Activated CD8-positive, alpha-beta T cell treated with anti-CD3 and anti-CD28 coated beads for 36 hours (primary cell): ENCODE measurements at regions not wholly inside any gene's neighbourhood (a gene's known extent, or its start where the extent isn't known, plus 50 kb on each side); places are given as distances from the start of the nearest gene placed in this dataset.

Experiments used
- ATAC-seq: fragments of 200-7000 bp; cut with Tn5 transposase; one replicate; pipeline ENCODE4 v1.10.0; 2021; ENCODE audit warnings: mild to moderate bottlenecking, moderate library complexity
- CTCF ChIA-PET: fragments of 350-600 bp; sonication (Branson Sonifier 250); formaldehyde crosslinking; loops from one replicate; lab custom pipeline; 2021; ENCODE audit warnings: antibody characterized with exemption; lab: Charles Lee
- POLR2A ChIA-PET: fragments of 350-600 bp; sonication (Branson Sonifier 250); formaldehyde crosslinking; loops from one replicate; lab custom pipeline; 2021; ENCODE audit warnings: antibody characterized with exemption; lab: Charles Lee
- DNase-seq: peaks from one replicate; pipeline ENCODE4 v3.0.0-alpha.2; 2020
- H3K27ac Mint-ChIP-seq: one replicate; pipeline ENCODE4 v1.8.0; 2021; ENCODE audit warnings: mild to moderate bottlenecking, mixed read lengths
- H3K27me3 Mint-ChIP-seq: one replicate; pipeline ENCODE4 v1.8.0; 2021; ENCODE audit warnings: mixed read lengths
- H3K36me3 Mint-ChIP-seq: one replicate; pipeline ENCODE4 v1.8.0; 2021; ENCODE audit warnings: low read depth, mixed read lengths
- H3K4me1 Mint-ChIP-seq: one replicate; pipeline ENCODE4 v1.8.0; 2021; ENCODE audit warnings: low read depth, mixed read lengths
- H3K4me3 Mint-ChIP-seq: one replicate; pipeline ENCODE4 v1.8.0; 2021; ENCODE audit warnings: mild to moderate bottlenecking, moderate library complexity, mixed read lengths
- H3K9me3 Mint-ChIP-seq: one replicate; pipeline ENCODE4 v1.8.0; 2021; ENCODE audit warnings: mixed read lengths
- intact Hi-C: fragments of 100-400 bp; cut with micrococcal nuclease; formaldehyde crosslinking; loops from one replicate; pipeline ENCODE4 v1.10.0; 2022
- TF ChIP-seq, protein P1 (sequence below): fragments of 200-600 bp; IDR thresholded peaks from one replicate; pipeline ENCODE4 v1.8.0; 2022; ENCODE audit warnings: antibody characterized with exemption, mild to moderate bottlenecking

GRCh38 chr12:89883630-89884389, 175.2 kb upstream of the ATP2B1 start:
- H3K9me3 Mint-ChIP-seq, result peaks cover 1% of the 10 kb centered on the region
- no peak for ATAC-seq
- peak overlapping the region; percentile 15 for H3K27ac Mint-ChIP-seq
- no peak for DNase-seq
- ChIA-PET CTCF (no interaction called here), POLR2A (interaction anchor here (0.7 to 1.3 kb wide), 4 partner anchors 11 to 175 kb away, joined by 3 to 4 read pairs (median 3); partner anchors contain the start of gene ATP2B1)
- no peaks in the 10 kb centered on the region for H3K27me3 Mint-ChIP-seq
- peaks cover 44% of the 10 kb centered on the region for H3K4me1 Mint-ChIP-seq
- H3K4me3 Mint-ChIP-seq, result no peak overlapping the region
- TF ChIP-seq, protein P1, sequence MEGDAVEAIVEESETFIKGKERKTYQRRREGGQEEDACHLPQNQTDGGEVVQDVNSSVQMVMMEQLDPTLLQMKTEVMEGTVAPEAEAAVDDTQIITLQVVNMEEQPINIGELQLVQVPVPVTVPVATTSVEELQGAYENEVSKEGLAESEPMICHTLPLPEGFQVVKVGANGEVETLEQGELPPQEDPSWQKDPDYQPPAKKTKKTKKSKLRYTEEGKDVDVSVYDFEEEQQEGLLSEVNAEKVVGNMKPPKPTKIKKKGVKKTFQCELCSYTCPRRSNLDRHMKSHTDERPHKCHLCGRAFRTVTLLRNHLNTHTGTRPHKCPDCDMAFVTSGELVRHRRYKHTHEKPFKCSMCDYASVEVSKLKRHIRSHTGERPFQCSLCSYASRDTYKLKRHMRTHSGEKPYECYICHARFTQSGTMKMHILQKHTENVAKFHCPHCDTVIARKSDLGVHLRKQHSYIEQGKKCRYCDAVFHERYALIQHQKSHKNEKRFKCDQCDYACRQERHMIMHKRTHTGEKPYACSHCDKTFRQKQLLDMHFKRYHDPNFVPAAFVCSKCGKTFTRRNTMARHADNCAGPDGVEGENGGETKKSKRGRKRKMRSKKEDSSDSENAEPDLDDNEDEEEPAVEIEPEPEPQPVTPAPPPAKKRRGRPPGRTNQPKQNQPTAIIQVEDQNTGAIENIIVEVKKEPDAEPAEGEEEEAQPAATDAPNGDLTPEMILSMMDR, result no peak
- H3K36me3 Mint-ChIP-seq, result peaks cover 5% of the 10 kb centered on the region
- intact Hi-C loops, result no loop called here

DNA sequence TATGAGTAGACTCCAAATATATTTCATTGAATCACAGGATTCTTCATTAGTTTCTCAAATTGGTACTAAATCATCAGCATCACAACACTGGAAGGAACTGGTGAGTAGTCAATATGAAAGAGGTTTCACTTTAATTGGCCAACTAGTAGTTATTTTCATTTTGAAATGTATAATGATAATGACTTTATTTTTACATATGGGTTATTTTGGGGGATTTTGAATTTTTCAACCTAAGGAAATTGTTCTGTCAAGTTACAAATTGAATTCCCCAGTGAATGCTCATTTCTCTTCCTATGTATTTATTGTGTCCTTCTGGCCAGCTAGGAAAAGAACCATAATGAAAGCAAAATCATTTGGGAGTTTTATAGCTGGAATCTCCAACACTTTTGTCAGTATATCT, 174.2 kb upstream of the ATP2B1 start:
- Mint-ChIP-seq H3K4me3 (no peak overlapping the region), H3K9me3 (peaks cover 1% of the 10 kb centered on the region), H3K36me3 (peaks cover 5% of the 10 kb centered on the region), H3K4me1 (peaks cover 50% of the 10 kb centered on the region), H3K27me3 (no peaks in the 10 kb centered on the region), H3K27ac (no peak overlapping the region)
- DNase-seq (no peak), ATAC-seq (no peak)
- TF ChIP-seq, protein P1, result no peak
- CTCF ChIA-PET, result no interaction called here
- intact Hi-C loops, result no loop called here
- POLR2A ChIA-PET, result no interaction called here

GRCh38 chr12:89882050-89882449, 173.4 kb upstream of the ATP2B1 start:
- intact Hi-C loops, result no loop called here
- H3K9me3 Mint-ChIP-seq, result peaks cover 1% of the 10 kb centered on the region
- ChIA-PET CTCF (no interaction called here), POLR2A (interaction anchor here (0.9 kb wide), 1 partner anchor 18 kb away, joined by 7 read pairs; no protein-coding TSS in a partner anchor)
- TF ChIP-seq, protein P1, result no peak
- H3K27ac Mint-ChIP-seq, result peak overlapping the region; percentile 88
- H3K4me3 Mint-ChIP-seq, result no peak overlapping the region
- ATAC-seq (peak; percentile 56), DNase-seq (peak; percentile 47)
- peaks cover 5% of the 10 kb centered on the region for H3K36me3 Mint-ChIP-seq
- peaks cover 50% of the 10 kb centered on the region for H3K4me1 Mint-ChIP-seq
- H3K27me3 Mint-ChIP-seq, result no peaks in the 10 kb centered on the region

DNA sequence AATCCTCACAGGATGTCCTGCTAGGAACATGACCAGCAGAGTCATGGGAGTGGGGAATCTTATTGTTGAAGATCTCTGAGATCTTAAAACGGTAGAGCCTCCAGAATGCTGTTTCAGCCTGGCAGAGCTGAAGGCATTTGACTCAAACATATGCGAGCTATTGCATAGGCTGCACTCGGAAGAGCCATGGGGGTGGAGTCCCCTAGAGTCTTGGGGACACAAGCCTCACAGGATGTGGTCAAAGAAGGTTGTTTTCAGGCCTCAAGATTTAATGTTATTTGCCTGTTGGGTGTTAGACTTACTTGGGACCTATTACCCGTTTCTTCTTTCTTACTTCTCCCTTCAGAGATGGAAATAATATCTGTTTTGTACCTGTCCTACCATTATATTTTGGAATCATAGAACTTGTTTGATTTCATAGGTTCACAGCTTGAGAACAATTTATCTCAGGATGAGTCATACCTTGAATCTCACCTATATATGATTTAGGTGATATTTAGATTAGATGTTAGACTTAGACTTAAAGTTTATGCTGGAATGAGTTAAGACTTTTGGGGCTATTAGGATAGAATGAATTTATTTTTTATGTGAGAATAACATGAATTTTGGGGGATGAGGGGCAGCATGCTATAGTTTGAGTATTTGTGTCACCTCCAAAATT, 172.2 kb upstream of the ATP2B1 start:
- H3K27ac Mint-ChIP-seq, result peak overlapping the region; percentile 88
- ATAC-seq (peak; percentile 96), DNase-seq (peak; percentile 75)
- CTCF ChIA-PET, result interaction anchor here (1.2 kb wide), 1 partner anchor 9 kb away, joined by 3 read pairs; no protein-coding TSS in a partner anchor
- POLR2A ChIA-PET, result interaction anchor here (0.9 kb wide), 1 partner anchor 17 kb away, joined by 3 read pairs; no protein-coding TSS in a partner anchor
- TF ChIP-seq, protein P1, result no peak
- H3K36me3 Mint-ChIP-seq, result peaks cover 5% of the 10 kb centered on the region
- H3K27me3 Mint-ChIP-seq, result no peaks in the 10 kb centered on the region
- H3K9me3 Mint-ChIP-seq, result peaks cover 1% of the 10 kb centered on the region
- peak overlapping the region; percentile 40 for H3K4me3 Mint-ChIP-seq
- intact Hi-C loops, result no loop called here
- peaks cover 50% of the 10 kb centered on the region for H3K4me1 Mint-ChIP-seq

DNA sequence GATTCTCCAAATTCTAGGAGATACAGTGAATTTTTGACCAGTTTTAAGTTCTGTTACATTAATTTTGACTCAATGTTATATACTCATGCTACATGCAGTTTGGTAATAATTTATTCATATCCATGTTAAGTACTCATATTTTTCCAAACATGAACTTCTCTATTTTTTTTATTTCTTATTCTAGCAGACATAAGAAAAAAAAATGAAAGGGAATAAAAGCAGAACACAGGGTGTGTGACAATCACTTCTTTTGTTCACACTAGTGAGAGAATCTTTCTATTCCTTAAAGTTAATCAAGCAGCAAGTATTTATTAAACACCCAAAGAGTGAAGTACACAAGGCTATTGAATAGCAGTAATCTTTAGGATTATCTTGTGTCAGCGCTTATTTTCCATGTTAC, 171.1 kb upstream of the ATP2B1 start:
- H3K36me3 Mint-ChIP-seq, result peaks cover 5% of the 10 kb centered on the region
- CTCF ChIA-PET, result no interaction called here

More for the DNA sequence above, 171.1 kb upstream of the ATP2B1 start:
- TF ChIP-seq, protein P1, result no peak
- Mint-ChIP-seq H3K27ac (no peak overlapping the region), H3K4me1 (peaks cover 50% of the 10 kb centered on the region), H3K9me3 (peaks cover 1% of the 10 kb centered on the region), H3K4me3 (no peak overlapping the region), H3K27me3 (no peaks in the 10 kb centered on the region)
- DNase-seq, result no peak
- no peak for ATAC-seq
- intact Hi-C loops, result loop anchor here (5.0 kb wide), 1 partner anchor 73 kb away; no protein-coding TSS in a partner anchor
- POLR2A ChIA-PET, result no interaction called here
